ENCODE measurements at regions not wholly inside any gene's neighbourhood (a gene's known extent, or its start where the extent isn't known, plus 50 kb on each side); places are given as distances from the start of the nearest gene placed in this dataset.

- no peak for TF ChIP-seq EZH2 (IDR thresholded peaks at IDR 0.05; ENCODE audit: insufficient read depth, poor library complexity, severe bottlenecking)
- TF ChIP-seq EZH2phosphoT487 (IDR thresholded peaks at IDR 0.05; ENCODE audit: insufficient read depth, low read depth), result no peak
Observed at GRCh38 chr14:30234966-30235365, 307.3 kb upstream of the PRKD1 start.

Data from GM23248 (cell line).